Thyroid gland (tissue), 4 donors: ENCODE measurements at regions not wholly inside any gene's neighbourhood (a gene's known extent, or its start where the extent isn't known, plus 50 kb on each side); places are given as distances from the start of the nearest gene placed in this dataset.

Experiments used
- POLR2A ChIP-seq, 2 donors: fragments of 450-650 bp; IDR thresholded peaks; one replicate each; pipeline ENCODE4 v1.6.1; 2017; ENCODE audit warnings: antibody characterized with exemption in 2 of 2, mild to moderate bottlenecking in 2 of 2, moderate library complexity in 1 of 2
- TF ChIP-seq, protein P1 (sequence below), 6 experiments: fragments of 200-600 bp in 3 of 6; fragments of 450-650 bp in 3 of 6; sonication (generic) in 3 of 6; IDR thresholded peaks; one replicate each; pipeline ENCODE4 v1.5.1; 2016 to 2019; ENCODE audit warnings: antibody characterized with exemption in 6 of 6, mild to moderate bottlenecking in 2 of 6, inconsistent platforms in 1 of 6, moderate library complexity in 1 of 6

DNA sequence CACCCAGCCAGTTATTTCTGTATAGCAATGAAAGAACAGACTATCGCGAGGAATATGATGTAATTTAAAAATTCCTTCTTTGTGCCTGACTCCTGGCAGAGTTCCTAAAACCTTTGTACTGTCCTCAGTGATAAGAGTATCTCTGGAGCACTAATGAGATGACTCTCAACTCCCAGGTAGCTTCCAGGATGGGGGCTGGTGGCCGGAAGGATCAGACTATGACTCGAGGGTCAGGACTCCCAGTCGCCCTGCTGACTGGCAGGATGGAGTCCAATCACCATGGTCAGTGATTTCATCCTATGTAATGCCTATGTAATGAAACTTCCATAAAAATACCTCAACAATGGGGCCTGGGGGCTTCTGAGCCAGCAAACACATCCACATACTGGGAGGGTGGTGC is 135.1 kb downstream of the SHANK2 start:
- TF ChIP-seq, protein P1, sequence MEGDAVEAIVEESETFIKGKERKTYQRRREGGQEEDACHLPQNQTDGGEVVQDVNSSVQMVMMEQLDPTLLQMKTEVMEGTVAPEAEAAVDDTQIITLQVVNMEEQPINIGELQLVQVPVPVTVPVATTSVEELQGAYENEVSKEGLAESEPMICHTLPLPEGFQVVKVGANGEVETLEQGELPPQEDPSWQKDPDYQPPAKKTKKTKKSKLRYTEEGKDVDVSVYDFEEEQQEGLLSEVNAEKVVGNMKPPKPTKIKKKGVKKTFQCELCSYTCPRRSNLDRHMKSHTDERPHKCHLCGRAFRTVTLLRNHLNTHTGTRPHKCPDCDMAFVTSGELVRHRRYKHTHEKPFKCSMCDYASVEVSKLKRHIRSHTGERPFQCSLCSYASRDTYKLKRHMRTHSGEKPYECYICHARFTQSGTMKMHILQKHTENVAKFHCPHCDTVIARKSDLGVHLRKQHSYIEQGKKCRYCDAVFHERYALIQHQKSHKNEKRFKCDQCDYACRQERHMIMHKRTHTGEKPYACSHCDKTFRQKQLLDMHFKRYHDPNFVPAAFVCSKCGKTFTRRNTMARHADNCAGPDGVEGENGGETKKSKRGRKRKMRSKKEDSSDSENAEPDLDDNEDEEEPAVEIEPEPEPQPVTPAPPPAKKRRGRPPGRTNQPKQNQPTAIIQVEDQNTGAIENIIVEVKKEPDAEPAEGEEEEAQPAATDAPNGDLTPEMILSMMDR (IDR thresholded peaks at IDR 0.05) = no peak
- TF ChIP-seq POLR2A (IDR thresholded peaks at IDR 0.05) = no peak
